Medulla oblongata (tissue), 1 donor: ENCODE measurements at regions not wholly inside any gene's neighbourhood (a gene's known extent, or its start where the extent isn't known, plus 50 kb on each side); places are given as distances from the start of the nearest gene placed in this dataset.

ENCODE experiments used
- DNase-seq: peaks from one replicate; pipeline ENCODE4 v3.0.0-alpha.2; 2015; ENCODE audit errors: extremely low spot score

- DNase-seq = no peak
Measured at GRCh38 chr4:56206258-56206657, 181.0 kb downstream of the AASDH start.

- DNase-seq = no peak
Measured at GRCh38 chr4:56200275-56200674, 187.0 kb downstream of the AASDH start.

GRCh38 chr4:56198265-56198664 is 189.0 kb downstream of the AASDH start:
- no peak for DNase-seq

- no peak for DNase-seq
Measured at GRCh38 chr4:56197387-56197786, 189.9 kb downstream of the AASDH start.

GRCh38 chr4:56195025-56195424 is 192.3 kb downstream of the AASDH start:
- DNase-seq = no peak

- DNase-seq = no peak
Measured at GRCh38 chr4:56191534-56191933, 195.8 kb downstream of the AASDH start.

GRCh38 chr4:56187688-56188087 is 199.6 kb downstream of the AASDH start:
- DNase-seq = no peak

GRCh38 chr4:56186808-56187523 is 200.3 kb downstream of the AASDH start:
- no peak for DNase-seq

- no peak for DNase-seq
Measured at GRCh38 chr4:56185901-56186300, 201.4 kb downstream of the AASDH start.

GRCh38 chr4:56184214-56184613 is 203.1 kb downstream of the AASDH start:
- DNase-seq = no peak

GRCh38 chr4:56183344-56183959 is 203.8 kb downstream of the AASDH start:
- peak; percentile 31 for DNase-seq

GRCh38 chr4:56182356-56182755 is 204.9 kb downstream of the AASDH start:
- no peak for DNase-seq

GRCh38 chr4:56181140-56181953 is 205.9 kb downstream of the AASDH start:
- no peak for DNase-seq

GRCh38 chr4:56169061-56169460 is 218.2 kb downstream of the AASDH start:
- no peak for DNase-seq

- DNase-seq = no peak
Measured at GRCh38 chr4:56164907-56165306, 216.2 kb downstream of the CEP135 start.

- no peak for DNase-seq
Measured at GRCh38 chr4:56160636-56161035, 211.9 kb downstream of the CEP135 start.

- DNase-seq = no peak
Measured at GRCh38 chr4:56158483-56158882, 209.7 kb downstream of the CEP135 start.

- no peak for DNase-seq
Measured at GRCh38 chr4:56156141-56156540, 207.4 kb downstream of the CEP135 start.

- DNase-seq = no peak
Measured at GRCh38 chr4:56155432-56155831, 206.7 kb downstream of the CEP135 start.

GRCh38 chr4:56149591-56149990 is 200.8 kb downstream of the CEP135 start:
- DNase-seq = no peak

- DNase-seq = no peak
Measured at GRCh38 chr4:56148428-56148827, 199.7 kb downstream of the CEP135 start.

- no peak for DNase-seq
Measured at GRCh38 chr4:56147371-56147770, 198.6 kb downstream of the CEP135 start.

- no peak for DNase-seq
Measured at GRCh38 chr4:56146956-56147355, 198.2 kb downstream of the CEP135 start.
